GM19452 (cell line): ENCODE measurements at regions not wholly inside any gene's neighbourhood (a gene's known extent, or its start where the extent isn't known, plus 50 kb on each side); places are given as distances from the start of the nearest gene placed in this dataset.

Experiments used
- ATAC-seq: cut with Tn5 transposase; IDR thresholded peaks from one replicate; pipeline ENCODE4 v1.9.1; 2021; ENCODE audit not compliant: unreplicated experiment

- no peak for ATAC-seq
Observed at GRCh38 chr6:121499666-121500065, 64.2 kb downstream of the GJA1 start.

GRCh38 chr6:121503589-121503991 lies 68.1 kb downstream of the GJA1 start:
- ATAC-seq, result no peak

GRCh38 chr6:121504227-121504626 lies 68.8 kb downstream of the GJA1 start:
- no peak for ATAC-seq

- no peak for ATAC-seq
Observed at GRCh38 chr6:121505284-121505683, 69.8 kb downstream of the GJA1 start.

- no peak for ATAC-seq
Observed at GRCh38 chr6:121506761-121507754, 71.6 kb downstream of the GJA1 start.

GRCh38 chr6:121510568-121511177 lies 75.2 kb downstream of the GJA1 start:
- ATAC-seq, result no peak

GRCh38 chr6:121515630-121516265 lies 80.3 kb downstream of the GJA1 start:
- no peak for ATAC-seq

GRCh38 chr6:121516331-121516730 lies 80.9 kb downstream of the GJA1 start:
- ATAC-seq, result no peak

- ATAC-seq, result no peak
Observed at GRCh38 chr6:121520337-121521163, 85.1 kb downstream of the GJA1 start.

GRCh38 chr6:121521164-121521555 lies 85.7 kb downstream of the GJA1 start:
- no peak for ATAC-seq

- no peak for ATAC-seq
Observed at GRCh38 chr6:121522265-121522664, 86.8 kb downstream of the GJA1 start.

- ATAC-seq, result no peak
Observed at GRCh38 chr6:121522771-121523386, 87.4 kb downstream of the GJA1 start.

- no peak for ATAC-seq
Observed at GRCh38 chr6:121523628-121524027, 88.2 kb downstream of the GJA1 start.

GRCh38 chr6:121526282-121526681 lies 90.8 kb downstream of the GJA1 start:
- no peak for ATAC-seq

GRCh38 chr6:121531658-121532169 lies 96.3 kb downstream of the GJA1 start:
- no peak for ATAC-seq

GRCh38 chr6:121533321-121533841 lies 97.9 kb downstream of the GJA1 start:
- ATAC-seq, result no peak

GRCh38 chr6:121535777-121536176 lies 100.3 kb downstream of the GJA1 start:
- no peak for ATAC-seq

- ATAC-seq, result no peak
Observed at GRCh38 chr6:121536345-121536744, 100.9 kb downstream of the GJA1 start.

GRCh38 chr6:121539439-121539838 lies 104.0 kb downstream of the GJA1 start:
- ATAC-seq, result no peak

- no peak for ATAC-seq
Observed at GRCh38 chr6:121540210-121540609, 104.8 kb downstream of the GJA1 start.
